ENCODE measurements at regions not wholly inside any gene's neighbourhood (a gene's known extent, or its start where the extent isn't known, plus 50 kb on each side); places are given as distances from the start of the nearest gene placed in this dataset.

DNA sequence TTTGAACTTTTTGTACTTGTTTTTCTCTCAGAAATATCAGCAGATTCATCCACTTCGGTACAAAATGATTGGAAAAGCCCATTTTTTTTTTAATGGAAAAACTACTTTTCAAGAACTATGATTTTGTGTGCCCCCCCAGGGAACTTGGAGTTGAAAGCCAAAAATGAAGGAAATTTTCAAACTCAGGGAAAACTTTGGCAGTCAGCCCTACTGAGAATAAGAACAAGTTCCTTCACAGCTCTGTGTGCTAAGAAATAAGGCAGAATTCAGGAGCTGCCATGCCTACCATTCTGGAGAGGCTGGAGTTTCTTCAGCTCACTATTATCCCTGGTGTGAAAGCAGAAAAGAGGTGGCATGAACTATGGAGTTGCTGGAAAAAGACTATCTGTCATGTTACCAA is 226.0 kb upstream of the SLC35G4 start:
- no peak overlapping the region for H3K4me3 ChIP-seq (ENCODE audit: low read depth, low read length)
- TF ChIP-seq, protein P1, sequence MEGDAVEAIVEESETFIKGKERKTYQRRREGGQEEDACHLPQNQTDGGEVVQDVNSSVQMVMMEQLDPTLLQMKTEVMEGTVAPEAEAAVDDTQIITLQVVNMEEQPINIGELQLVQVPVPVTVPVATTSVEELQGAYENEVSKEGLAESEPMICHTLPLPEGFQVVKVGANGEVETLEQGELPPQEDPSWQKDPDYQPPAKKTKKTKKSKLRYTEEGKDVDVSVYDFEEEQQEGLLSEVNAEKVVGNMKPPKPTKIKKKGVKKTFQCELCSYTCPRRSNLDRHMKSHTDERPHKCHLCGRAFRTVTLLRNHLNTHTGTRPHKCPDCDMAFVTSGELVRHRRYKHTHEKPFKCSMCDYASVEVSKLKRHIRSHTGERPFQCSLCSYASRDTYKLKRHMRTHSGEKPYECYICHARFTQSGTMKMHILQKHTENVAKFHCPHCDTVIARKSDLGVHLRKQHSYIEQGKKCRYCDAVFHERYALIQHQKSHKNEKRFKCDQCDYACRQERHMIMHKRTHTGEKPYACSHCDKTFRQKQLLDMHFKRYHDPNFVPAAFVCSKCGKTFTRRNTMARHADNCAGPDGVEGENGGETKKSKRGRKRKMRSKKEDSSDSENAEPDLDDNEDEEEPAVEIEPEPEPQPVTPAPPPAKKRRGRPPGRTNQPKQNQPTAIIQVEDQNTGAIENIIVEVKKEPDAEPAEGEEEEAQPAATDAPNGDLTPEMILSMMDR (IDR thresholded peaks at IDR 0.05; ENCODE audit: low read depth, low read length), result no peak

DNA sequence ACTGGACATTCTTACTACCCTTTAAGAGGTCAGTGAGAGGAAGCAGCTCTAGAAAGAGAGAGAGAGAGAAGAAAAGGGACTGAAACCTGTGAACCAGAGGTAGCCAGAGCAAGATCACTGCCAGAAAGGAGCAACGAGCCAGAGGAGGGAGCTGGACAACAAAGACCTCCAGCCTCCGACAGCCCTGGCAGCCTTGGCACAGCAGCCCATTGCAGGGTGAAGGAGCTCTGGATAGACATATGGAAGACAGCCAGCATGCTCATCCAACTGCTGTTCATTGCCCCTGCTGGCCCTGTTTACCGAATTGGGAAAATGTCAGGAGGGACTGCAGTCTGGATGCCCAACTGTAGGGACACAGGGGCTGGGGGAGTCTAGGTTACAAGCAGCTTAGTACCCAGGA is 228.4 kb upstream of the SLC35G4 start:
- H3K4me3 ChIP-seq (ENCODE audit: low read depth, low read length), result no peak overlapping the region
- TF ChIP-seq, protein P1 (IDR thresholded peaks at IDR 0.05; ENCODE audit: low read depth, low read length), result no peak

DNA sequence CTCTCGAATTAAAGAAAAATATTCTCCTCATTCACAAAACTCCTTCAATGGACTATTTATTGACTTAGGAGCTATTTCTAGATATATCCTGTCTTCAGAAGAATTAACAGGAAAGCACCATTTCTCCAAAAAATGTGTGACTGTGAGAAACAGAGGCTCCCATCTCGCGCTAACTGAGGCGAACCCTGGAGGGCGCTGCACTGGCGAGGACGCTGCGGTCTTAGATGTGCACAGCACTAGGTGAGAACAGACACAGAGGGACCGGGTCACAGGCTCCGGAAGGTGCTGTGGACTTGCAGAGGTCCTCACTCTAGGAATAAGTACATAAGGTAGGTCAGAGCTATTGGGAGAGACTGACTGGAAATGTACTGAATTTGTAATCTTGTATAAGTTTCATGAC is 229.7 kb upstream of the SLC35G4 start:
- no peak overlapping the region for H3K4me3 ChIP-seq (ENCODE audit: low read depth, low read length)
- TF ChIP-seq, protein P1 (IDR thresholded peaks at IDR 0.05; ENCODE audit: low read depth, low read length), result no peak

DNA sequence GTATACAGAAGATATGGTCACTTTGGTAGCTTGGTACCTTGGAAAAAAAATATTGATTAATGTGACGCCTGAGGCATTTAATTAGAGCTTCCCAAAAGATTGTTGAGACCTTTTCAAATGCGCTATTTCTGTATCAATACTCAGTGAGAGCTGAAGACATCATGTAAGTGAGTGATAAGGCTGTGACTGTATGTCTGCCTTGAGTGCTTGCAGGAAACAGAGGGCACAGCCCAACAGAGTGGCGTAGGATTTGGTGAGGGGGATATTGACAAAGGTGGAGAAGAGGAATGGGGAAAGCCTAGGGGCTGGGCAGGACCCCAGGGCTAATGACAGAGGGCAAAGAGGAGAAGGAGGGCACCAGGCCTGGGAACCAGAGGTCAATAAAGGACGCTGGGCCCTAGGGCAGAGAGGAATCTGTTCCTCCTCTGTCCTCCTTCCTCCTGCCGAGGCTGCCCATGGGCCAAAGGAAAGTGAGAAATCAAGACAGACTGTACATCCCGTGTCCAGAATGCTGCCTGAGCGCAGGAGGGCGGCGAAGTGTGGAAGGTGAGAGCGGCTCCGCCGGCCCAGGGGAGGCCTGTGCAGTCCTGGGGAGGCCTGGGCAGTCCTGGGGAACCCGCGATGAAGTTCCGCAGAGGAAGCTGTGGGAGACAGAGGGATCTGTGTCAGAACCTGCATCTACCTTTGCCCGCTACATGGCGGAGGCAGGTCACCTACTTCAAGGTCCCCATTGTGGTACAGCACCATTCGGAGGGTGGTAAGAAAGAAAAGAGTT is 228.6 kb upstream of the PIEZO2 start:
- no peak overlapping the region for H3K4me3 ChIP-seq (ENCODE audit: low read depth, low read length)
- TF ChIP-seq, protein P1 (IDR thresholded peaks at IDR 0.05; ENCODE audit: low read depth, low read length), result no peak

DNA sequence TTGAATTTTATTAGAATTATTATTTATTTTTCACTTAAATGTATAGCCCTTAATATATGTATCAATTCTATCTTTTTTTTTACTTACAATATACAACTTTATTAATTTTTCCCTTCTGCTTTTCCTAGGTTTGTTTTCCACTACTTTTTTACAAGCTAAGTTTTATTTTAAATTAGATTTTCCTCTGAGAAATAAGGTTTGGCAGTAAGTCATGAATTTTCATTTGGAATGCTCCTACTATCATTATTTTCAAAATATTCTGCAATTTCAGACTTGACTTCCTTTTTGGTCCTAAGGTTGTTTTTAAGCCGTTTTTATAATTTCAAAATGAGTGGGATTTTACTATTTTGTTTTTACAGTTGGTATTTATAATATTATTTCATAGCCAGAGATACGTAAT is 222.8 kb upstream of the PIEZO2 start:
- H3K4me3 ChIP-seq (ENCODE audit: low read depth, low read length), result no peak overlapping the region
- TF ChIP-seq, protein P1 (IDR thresholded peaks at IDR 0.05; ENCODE audit: low read depth, low read length), result no peak

DNA sequence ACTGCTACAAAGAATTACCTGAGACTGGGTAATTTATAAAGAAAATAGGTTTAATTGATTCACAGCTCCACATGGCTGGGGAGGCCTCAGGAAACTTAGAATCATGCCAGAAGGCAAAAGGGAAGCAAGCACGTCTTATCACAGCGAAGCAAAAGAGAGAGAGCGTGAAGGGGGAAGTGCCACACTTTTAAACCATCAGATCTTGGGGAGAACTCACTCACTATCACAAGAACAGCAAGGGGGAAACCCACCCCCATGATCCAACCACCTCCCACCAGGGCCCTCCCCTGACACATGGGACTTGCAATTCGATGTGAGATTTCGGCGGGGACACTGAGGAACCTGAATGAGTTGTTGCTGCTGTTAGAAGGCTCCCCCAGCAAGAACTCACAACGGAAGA is 220.2 kb upstream of the PIEZO2 start:
- TF ChIP-seq, protein P1 (IDR thresholded peaks at IDR 0.05; ENCODE audit: low read depth, low read length), result no peak
- H3K4me3 ChIP-seq (ENCODE audit: low read depth, low read length), result no peak overlapping the region

DNA sequence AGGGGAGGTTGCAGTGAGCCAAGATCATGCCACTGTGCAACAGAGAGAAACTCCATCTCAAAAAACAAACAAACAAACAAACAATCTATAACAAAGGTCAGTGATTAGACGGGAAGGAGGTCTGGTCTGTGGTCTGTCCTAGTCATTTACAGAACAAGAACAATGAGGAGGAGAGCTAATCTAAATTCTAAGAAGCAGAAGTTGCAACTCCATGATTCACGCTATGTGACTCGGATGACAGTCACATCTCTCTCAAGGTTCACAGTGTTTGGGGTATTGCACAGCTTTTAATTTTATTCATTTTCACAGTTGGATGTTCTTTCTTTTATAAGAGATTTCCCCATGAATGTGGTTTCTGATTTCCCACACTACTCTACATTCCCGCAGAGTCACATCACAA is 218.7 kb upstream of the PIEZO2 start:
- H3K4me3 ChIP-seq (ENCODE audit: low read depth, low read length), result no peak overlapping the region
- TF ChIP-seq, protein P1 (IDR thresholded peaks at IDR 0.05; ENCODE audit: low read depth, low read length), result no peak
